OCI-LY1 (cell line): ENCODE measurements at regions not wholly inside any gene's neighbourhood (a gene's known extent, or its start where the extent isn't known, plus 50 kb on each side); places are given as distances from the start of the nearest gene placed in this dataset.
A peak's percentile ranks its signal among the peaks of the same experiment; 100 is the strongest.
"Not testable (repeated sequence)": the region's sequence is repeated elsewhere in the genome, so short reads cannot be mapped to it uniquely, and the experiment has no call there.

ENCODE experiments used
- CTCF ChIP-seq: fragments of 200-600 bp; sonication (generic), shearing (Covaris generic); IDR thresholded peaks from 2 replicates; pipeline ENCODE4 v1.5.1; 2017; ENCODE audit warnings: mild to moderate bottlenecking, antibody characterized with exemption, low read length, moderate library complexity, mixed read lengths
- EZH2 ChIP-seq: fragments of 200-600 bp; sonication (generic), shearing (Covaris generic); IDR thresholded peaks from 2 replicates; pipeline ENCODE4 v1.8.0; 2017; ENCODE audit warnings: borderline replicate concordance, mixed run types, mild to moderate bottlenecking, antibody characterized with exemption, low read length, moderate library complexity, mixed read lengths

- TF ChIP-seq CTCF = peak; percentile 33
- TF ChIP-seq EZH2 = not testable (repeated sequence)
Measured at GRCh38 chr2:94797235-94797634, 74.0 kb upstream of the TEKT4 start.
